H1 (cell line): ENCODE measurements at regions not wholly inside any gene's neighbourhood (a gene's known extent, or its start where the extent isn't known, plus 50 kb on each side); places are given as distances from the start of the nearest gene placed in this dataset.

Experiments
- BCL11A ChIP-seq, 2 experiments: IDR thresholded peaks; one replicate each; pipeline ENCODE4 v1.6.1; 2011; ENCODE audit warnings: low read depth in 2 of 2, low read length in 2 of 2, mild to moderate bottlenecking in 2 of 2
- SRF ChIP-seq: IDR thresholded peaks from 2 replicates; pipeline ENCODE4 v1.6.1; 2011; ENCODE audit warnings: mild to moderate bottlenecking, low read depth, low read length, moderate library complexity
- TF ChIP-seq, protein P1 (sequence below): fragments of 300-600 bp; sonication (generic); IDR thresholded peaks from 2 replicates; pipeline ENCODE4 v1.7.1; 2012; ENCODE audit warnings: low read length, moderate library complexity, mild to moderate bottlenecking, inconsistent platforms; ENCODE audit not compliant: insufficient replicate concordance
- TF ChIP-seq, protein P2 (sequence below): IDR thresholded peaks from 2 replicates; pipeline ENCODE4 v1.6.1; 2011; ENCODE audit warnings: low read length, improper control_type of control experiment

- TF ChIP-seq, protein P1, sequence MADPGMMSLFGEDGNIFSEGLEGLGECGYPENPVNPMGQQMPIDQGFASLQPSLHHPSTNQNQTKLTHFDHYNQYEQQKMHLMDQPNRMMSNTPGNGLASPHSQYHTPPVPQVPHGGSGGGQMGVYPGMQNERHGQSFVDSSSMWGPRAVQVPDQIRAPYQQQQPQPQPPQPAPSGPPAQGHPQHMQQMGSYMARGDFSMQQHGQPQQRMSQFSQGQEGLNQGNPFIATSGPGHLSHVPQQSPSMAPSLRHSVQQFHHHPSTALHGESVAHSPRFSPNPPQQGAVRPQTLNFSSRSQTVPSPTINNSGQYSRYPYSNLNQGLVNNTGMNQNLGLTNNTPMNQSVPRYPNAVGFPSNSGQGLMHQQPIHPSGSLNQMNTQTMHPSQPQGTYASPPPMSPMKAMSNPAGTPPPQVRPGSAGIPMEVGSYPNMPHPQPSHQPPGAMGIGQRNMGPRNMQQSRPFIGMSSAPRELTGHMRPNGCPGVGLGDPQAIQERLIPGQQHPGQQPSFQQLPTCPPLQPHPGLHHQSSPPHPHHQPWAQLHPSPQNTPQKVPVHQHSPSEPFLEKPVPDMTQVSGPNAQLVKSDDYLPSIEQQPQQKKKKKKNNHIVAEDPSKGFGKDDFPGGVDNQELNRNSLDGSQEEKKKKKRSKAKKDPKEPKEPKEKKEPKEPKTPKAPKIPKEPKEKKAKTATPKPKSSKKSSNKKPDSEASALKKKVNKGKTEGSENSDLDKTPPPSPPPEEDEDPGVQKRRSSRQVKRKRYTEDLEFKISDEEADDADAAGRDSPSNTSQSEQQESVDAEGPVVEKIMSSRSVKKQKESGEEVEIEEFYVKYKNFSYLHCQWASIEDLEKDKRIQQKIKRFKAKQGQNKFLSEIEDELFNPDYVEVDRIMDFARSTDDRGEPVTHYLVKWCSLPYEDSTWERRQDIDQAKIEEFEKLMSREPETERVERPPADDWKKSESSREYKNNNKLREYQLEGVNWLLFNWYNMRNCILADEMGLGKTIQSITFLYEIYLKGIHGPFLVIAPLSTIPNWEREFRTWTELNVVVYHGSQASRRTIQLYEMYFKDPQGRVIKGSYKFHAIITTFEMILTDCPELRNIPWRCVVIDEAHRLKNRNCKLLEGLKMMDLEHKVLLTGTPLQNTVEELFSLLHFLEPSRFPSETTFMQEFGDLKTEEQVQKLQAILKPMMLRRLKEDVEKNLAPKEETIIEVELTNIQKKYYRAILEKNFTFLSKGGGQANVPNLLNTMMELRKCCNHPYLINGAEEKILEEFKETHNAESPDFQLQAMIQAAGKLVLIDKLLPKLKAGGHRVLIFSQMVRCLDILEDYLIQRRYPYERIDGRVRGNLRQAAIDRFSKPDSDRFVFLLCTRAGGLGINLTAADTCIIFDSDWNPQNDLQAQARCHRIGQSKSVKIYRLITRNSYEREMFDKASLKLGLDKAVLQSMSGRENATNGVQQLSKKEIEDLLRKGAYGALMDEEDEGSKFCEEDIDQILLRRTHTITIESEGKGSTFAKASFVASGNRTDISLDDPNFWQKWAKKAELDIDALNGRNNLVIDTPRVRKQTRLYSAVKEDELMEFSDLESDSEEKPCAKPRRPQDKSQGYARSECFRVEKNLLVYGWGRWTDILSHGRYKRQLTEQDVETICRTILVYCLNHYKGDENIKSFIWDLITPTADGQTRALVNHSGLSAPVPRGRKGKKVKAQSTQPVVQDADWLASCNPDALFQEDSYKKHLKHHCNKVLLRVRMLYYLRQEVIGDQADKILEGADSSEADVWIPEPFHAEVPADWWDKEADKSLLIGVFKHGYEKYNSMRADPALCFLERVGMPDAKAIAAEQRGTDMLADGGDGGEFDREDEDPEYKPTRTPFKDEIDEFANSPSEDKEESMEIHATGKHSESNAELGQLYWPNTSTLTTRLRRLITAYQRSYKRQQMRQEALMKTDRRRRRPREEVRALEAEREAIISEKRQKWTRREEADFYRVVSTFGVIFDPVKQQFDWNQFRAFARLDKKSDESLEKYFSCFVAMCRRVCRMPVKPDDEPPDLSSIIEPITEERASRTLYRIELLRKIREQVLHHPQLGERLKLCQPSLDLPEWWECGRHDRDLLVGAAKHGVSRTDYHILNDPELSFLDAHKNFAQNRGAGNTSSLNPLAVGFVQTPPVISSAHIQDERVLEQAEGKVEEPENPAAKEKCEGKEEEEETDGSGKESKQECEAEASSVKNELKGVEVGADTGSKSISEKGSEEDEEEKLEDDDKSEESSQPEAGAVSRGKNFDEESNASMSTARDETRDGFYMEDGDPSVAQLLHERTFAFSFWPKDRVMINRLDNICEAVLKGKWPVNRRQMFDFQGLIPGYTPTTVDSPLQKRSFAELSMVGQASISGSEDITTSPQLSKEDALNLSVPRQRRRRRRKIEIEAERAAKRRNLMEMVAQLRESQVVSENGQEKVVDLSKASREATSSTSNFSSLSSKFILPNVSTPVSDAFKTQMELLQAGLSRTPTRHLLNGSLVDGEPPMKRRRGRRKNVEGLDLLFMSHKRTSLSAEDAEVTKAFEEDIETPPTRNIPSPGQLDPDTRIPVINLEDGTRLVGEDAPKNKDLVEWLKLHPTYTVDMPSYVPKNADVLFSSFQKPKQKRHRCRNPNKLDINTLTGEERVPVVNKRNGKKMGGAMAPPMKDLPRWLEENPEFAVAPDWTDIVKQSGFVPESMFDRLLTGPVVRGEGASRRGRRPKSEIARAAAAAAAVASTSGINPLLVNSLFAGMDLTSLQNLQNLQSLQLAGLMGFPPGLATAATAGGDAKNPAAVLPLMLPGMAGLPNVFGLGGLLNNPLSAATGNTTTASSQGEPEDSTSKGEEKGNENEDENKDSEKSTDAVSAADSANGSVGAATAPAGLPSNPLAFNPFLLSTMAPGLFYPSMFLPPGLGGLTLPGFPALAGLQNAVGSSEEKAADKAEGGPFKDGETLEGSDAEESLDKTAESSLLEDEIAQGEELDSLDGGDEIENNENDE: no peak
- TF ChIP-seq, protein P2, sequence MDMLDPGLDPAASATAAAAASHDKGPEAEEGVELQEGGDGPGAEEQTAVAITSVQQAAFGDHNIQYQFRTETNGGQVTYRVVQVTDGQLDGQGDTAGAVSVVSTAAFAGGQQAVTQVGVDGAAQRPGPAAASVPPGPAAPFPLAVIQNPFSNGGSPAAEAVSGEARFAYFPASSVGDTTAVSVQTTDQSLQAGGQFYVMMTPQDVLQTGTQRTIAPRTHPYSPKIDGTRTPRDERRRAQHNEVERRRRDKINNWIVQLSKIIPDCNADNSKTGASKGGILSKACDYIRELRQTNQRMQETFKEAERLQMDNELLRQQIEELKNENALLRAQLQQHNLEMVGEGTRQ: no peak
- TF ChIP-seq SRF (no peak), BCL11A (IDR thresholded peaks at IDR 0.05; ENCODE audit: low read depth in 2 of 2, low read length in 2 of 2) (no peak)
Observed at GRCh38 chr10:78342827-78343653, 309.4 kb downstream of the RPS24 start (continued).
